HG02973 (cell line): ENCODE measurements at regions not wholly inside any gene's neighbourhood (a gene's known extent, or its start where the extent isn't known, plus 50 kb on each side); places are given as distances from the start of the nearest gene placed in this dataset.

Experiments used
- ATAC-seq: cut with Tn5 transposase; IDR thresholded peaks from one replicate; pipeline ENCODE4 v1.9.1; 2021; ENCODE audit warnings: moderate library complexity; ENCODE audit not compliant: unreplicated experiment

- ATAC-seq = no peak
Observed at GRCh38 chr2:47266939-47267710, 90.8 kb upstream of the CALM2 start.

DNA sequence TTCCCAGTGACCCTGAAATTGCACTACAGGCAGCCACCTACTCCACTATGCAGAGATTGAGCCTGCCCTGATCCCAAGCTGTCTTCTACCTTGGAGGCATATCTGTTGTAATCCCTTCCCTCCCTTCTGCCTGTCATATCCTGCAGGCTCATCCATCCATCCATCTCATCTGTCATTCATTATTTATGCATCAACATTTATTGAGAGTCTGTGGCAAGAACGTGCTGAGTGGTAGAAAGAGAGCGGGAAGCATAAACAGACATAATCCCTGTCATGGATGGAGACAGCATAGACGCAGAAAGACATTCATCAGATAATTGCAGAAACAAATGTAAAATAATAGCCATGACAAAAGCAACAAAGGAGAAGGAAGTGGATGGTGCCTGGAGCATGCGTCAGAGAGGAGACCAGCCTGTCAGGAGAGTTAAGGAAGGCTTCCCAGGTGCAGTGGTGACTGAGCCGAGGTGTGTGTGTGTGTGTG is 89.5 kb upstream of the CALM2 start:
- ATAC-seq = no peak

DNA sequence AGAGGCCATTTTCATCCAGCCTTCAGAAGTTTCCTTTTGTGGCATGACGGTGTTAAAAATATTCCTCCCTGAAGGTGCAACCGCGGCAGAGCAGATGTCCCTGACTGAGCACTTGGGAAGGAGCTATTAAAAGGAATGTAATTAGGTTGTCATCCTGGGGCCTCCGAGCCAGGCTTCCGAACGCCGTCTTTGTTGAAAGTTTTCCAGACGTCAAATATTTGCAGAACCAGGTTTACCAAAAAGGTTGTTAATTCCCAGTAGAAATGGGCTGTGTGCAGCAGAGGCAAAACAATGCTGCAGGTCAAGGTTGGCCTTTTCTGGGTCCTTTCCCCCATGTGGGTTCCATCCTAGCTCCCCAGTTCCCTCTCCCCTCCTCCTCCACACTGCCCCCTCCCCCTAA is 88.8 kb upstream of the CALM2 start:
- ATAC-seq = no peak

DNA sequence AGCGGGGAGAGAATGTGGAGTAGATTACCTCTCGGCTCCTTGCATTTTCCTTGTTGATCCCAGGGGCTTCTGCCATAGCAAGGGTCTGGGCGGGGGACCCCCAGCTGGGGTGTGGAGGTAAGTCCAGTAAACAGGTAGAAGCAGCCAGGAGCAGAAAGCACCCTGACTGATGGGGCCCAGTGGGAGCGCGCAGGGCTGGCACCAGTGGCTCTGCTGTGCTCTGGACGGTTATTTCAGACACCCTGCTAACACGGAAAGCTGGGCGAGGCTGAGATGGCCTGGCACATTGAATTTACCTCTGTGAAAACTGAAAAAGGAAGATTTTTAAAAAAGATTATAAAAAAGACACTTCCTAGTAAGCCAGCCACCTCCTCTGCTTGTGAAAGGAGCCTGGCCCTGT is 88.4 kb upstream of the CALM2 start:
- no peak for ATAC-seq

- ATAC-seq = no peak
Observed at GRCh38 chr2:47264143-47264542, 87.8 kb upstream of the CALM2 start.

GRCh38 chr2:47262657-47263056 is 86.3 kb upstream of the CALM2 start:
- ATAC-seq = no peak

GRCh38 chr2:47260971-47261370 is 84.7 kb upstream of the CALM2 start:
- no peak for ATAC-seq

DNA sequence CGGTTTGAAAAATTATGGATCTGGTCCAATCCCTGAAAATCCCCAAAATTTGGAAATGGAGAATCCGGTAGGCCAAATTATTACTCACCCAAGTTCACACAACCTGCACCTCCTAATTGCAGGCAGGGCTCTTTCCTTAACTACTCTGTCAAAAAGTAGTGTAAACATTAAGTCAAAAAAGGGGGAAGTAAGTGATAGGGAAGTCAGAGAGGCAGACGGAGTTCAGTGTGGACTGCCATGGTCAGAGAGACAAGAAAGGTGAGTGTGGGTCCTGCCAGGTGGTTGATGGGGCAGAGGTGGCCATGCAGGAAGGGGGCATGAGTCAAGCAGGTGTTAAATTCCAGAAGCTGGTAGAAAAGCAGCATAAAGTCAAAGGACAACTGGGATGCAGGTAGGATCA is 83.5 kb upstream of the CALM2 start:
- no peak for ATAC-seq

DNA sequence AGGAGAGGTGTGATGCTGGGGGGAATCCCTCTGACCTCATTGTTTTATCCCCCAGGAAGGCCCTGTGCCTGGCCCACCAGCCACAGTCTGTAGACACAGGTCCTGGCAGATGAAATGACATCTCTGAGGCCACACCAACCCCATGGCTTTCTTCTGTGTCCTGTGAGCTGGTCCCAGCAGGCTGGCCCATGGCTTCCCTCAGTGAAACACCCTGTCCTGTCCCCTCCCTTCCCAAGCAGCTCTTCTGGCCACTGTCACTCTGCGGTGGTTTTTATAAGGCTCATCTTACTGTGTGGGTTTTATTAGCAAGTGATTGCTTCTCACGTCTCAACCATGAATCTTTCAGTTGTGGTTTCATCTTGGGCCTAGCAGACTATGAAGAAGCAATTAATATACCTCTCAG is 81.6 kb upstream of the CALM2 start:
- ATAC-seq = no peak

DNA sequence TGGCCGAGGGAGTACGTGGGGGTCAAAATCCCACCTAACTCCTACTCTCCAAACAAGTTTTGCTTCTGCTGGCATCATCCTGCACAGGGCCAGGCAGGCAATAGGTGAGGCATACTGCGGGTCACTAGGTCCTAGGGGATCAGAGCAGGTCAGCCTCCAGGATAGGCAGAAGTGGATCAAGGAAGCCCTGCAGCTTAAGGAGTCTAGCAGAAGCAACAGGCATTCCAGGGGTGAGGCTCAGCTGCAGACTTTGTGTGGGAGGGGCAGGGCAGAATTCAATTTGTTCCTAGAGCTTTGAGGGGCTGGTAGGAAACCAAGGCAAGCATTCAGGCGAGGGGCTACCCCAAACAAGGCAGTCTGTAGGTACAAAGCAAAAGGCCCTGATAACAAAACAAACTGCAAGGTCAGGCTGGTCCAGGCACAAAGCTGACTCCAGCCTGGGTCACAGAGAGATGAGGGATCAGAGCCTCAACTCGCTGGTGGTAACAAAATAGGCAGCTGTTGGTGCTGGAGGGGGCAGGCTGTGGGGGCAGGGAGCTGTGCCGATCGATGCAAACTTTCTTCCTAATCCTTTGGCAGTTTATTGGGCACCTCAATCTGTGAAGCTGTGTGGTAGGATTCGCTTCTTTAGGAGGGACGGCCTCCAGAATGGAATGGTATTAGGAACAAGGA is 80.2 kb upstream of the CALM2 start:
- no peak for ATAC-seq

DNA sequence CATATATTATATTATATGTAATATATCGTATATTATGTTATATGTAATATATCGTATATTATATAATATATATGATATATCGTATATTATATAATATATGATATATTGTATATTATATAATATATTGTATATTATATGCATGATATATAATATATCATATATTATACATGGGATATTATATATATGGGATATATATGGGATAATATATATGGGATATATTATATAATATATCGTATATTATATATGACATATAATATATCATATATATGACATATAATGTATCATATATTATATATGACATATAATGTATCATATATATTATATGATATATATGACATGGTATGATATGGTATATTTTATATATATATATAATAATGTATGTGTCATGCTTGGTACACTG is 79.5 kb upstream of the CALM2 start:
- ATAC-seq = no peak

GRCh38 chr2:47254464-47254863 is 78.2 kb upstream of the CALM2 start:
- no peak for ATAC-seq

DNA sequence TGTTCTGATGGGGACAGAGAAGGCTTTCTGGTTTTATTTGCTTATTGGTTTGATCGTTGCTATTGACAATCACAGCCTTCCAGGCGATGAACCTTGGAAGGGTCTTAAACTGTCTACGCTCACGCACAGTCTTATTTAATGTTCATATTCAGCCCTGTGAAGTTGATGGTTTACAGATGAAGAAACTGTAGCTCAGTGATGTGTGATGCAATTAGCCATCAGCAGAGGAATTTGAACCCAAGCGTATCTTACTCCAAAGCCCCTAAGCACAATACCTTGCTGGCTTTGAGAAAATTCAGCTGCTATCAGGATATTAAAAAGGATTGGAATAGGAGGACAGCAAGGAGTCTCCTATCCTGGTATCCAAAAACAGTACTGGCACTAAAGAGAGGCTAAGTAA is 77.1 kb upstream of the CALM2 start:
- no peak for ATAC-seq

DNA sequence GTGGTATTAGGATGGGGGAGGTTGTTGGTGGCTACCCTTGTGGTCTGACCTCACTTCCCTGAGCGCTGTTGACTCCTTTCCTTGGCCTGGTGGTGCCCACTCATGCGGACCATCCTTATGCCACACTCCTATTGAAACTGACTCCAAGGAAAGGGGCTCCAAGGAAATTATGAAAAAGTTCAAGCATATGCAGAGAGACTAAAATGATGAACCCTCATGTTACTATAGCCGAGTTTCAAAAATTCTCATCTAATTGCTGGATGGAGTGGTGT is 75.0 kb upstream of the CALM2 start:
- no peak for ATAC-seq

GRCh38 chr2:47250586-47251403 is 74.5 kb upstream of the CALM2 start:
- no peak for ATAC-seq

GRCh38 chr2:47249931-47250330 is 73.6 kb upstream of the CALM2 start:
- no peak for ATAC-seq

- no peak for ATAC-seq
Observed at GRCh38 chr2:47249157-47249900, 73.0 kb upstream of the CALM2 start.

DNA sequence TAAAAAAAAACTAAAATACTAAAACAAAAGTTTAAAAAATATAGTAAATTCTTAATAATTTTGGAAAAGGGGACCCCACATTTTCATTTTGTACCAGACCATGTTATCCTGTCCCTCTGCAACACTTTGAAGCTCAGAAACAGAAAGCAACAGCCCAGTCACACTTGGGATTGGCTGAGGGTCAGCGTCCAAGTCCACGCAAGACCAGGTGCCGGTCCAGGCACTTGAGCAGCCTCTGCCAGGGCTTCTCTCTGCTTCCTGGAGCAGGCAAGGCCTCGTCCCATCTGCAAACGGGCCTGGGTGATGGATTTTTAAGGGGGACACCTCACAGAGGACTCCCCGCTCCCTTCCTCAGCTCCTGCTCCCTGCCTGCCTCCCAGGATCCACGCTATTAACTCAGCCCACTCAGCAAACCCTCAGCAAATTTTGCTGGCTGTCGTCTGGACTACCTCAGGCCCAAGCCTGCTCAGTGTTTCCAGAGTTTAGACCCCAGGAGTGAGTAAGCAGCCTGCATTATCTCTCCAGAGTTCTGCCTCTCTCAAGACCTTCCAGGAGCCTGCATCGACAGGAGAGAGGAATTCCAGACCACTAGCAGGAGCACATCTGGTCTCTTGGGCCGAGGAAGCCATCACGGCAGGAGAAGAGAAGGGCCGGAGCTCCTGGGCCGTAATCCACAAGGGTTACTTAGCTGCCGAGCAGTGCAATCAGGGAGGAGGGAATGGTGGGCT is 67.4 kb upstream of the CALM2 start:
- no peak for ATAC-seq

DNA sequence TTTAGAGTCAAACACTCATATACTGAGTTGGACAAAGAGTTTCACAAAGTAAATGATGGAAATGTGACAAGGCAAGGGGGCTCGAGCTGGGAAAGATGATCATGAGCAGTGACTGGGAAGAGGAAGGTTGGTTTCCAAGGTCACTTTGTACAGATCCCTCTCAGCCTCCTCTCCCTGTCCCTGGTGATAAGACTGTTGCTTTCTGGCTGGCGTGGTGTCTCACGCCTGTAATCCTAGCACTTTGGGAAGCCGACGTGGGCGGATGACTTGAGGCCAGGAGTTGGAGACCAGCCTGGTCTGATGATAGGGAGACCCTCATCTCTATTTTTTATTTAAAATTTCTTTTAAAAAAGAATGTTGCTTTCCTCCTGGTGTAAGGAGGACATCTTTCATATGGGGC is 65.4 kb upstream of the CALM2 start:
- no peak for ATAC-seq

- ATAC-seq = no peak
Observed at GRCh38 chr2:47239119-47239969, 63.0 kb upstream of the CALM2 start.
